ENCODE measurements at regions not wholly inside any gene's neighbourhood (a gene's known extent, or its start where the extent isn't known, plus 50 kb on each side); places are given as distances from the start of the nearest gene placed in this dataset.

- no peak for TF ChIP-seq POLR2A (IDR thresholded peaks at IDR 0.05)
- TF ChIP-seq CTCF (IDR thresholded peaks at IDR 0.05 in 8 of 11, conservative IDR thresholded peaks at IDR 0.05 in 3 of 11): no peak
- no peak for TF ChIP-seq POLR2AphosphoS5 (IDR thresholded peaks at IDR 0.05)
Measured at GRCh38 chr11:15489281-15489680, 374.6 kb downstream of the INSC start.
